OCI-LY7 (cell line): ENCODE measurements at regions not wholly inside any gene's neighbourhood (a gene's known extent, or its start where the extent isn't known, plus 50 kb on each side); places are given as distances from the start of the nearest gene placed in this dataset.

Experiments used
- BruUV-seq: library from RNA; stranded (reverse); fragments of 400-500 nt; replicated peaks from 2 replicates; lab custom pipeline; 2021; lab: Mats Ljungman, UMichigan
- CTCF ChIA-PET: fragments of 300-600 bp; sonication (Branson Sonifier 250); formaldehyde crosslinking; loops from one replicate; lab custom pipeline; 2022; ENCODE audit warnings: antibody characterized with exemption; ENCODE audit not compliant: unreplicated experiment; lab: Charles Lee
- POLR2A ChIA-PET: fragments of 300-600 bp; sonication (Branson Sonifier 250); formaldehyde crosslinking; loops from one replicate; lab custom pipeline; 2022; ENCODE audit warnings: antibody characterized with exemption; lab: Charles Lee
- DNase-seq: peaks from one replicate; pipeline ENCODE4 v3.0.0-alpha.2; 2015; ENCODE audit warnings: low spot score
- H2AFZ ChIP-seq: fragments of 200-600 bp; sonication (generic), shearing (Covaris generic); 2 replicates; pipeline ENCODE4 v1.6.1; 2014; ENCODE audit warnings: mild to moderate bottlenecking, antibody characterized with exemption, low read length, moderate library complexity
- H3K27ac ChIP-seq: fragments of 200-600 bp; sonication (generic); 2 replicates; pipeline ENCODE4 v1.5.1; 2014; ENCODE audit warnings: mixed run types, low read depth, mild to moderate bottlenecking, moderate library complexity, low read length, inconsistent platforms; ENCODE audit not compliant: poor library complexity, severe bottlenecking
- H3K36me3 ChIP-seq: fragments of 200-600 bp; sonication (generic); 2 replicates; pipeline ENCODE4 v1.6.1; 2014; ENCODE audit warnings: mild to moderate bottlenecking, antibody characterized with exemption, low read length, moderate library complexity, mixed read lengths; ENCODE audit not compliant: insufficient read depth
- H3K4me1 ChIP-seq: fragments of 200-600 bp; sonication (generic); 2 replicates; pipeline ENCODE4 v1.5.1; 2014; ENCODE audit warnings: mild to moderate bottlenecking, low read length; ENCODE audit not compliant: insufficient read depth, poor library complexity, severe bottlenecking
- H3K4me2 ChIP-seq: fragments of 200-600 bp; sonication (generic); 2 replicates; pipeline ENCODE4 v1.6.1; 2014; ENCODE audit warnings: mild to moderate bottlenecking, low read length
- H3K4me3 ChIP-seq: fragments of 200-600 bp; sonication (generic); 2 replicates; pipeline ENCODE4 v1.5.1; 2014; ENCODE audit warnings: mild to moderate bottlenecking, low read depth, low read length; ENCODE audit not compliant: poor library complexity, severe bottlenecking
- H3K79me2 ChIP-seq: fragments of 200-600 bp; sonication (generic); 2 replicates; pipeline ENCODE4 v1.6.1; 2016; ENCODE audit warnings: low read depth, mild to moderate bottlenecking, low read length, moderate library complexity, mixed read lengths; ENCODE audit not compliant: insufficient read depth
- H3K9me2 ChIP-seq: fragments of 200-600 bp; sonication (generic); 2 replicates; pipeline ENCODE4 v1.6.1; 2016; ENCODE audit warnings: mild to moderate bottlenecking, low read length, mixed read lengths; ENCODE audit not compliant: insufficient read depth
- H3K9me3 ChIP-seq: fragments of 200-600 bp; sonication (generic); 2 replicates; pipeline ENCODE4 v1.6.1; 2014; ENCODE audit warnings: mild to moderate bottlenecking, mixed run types, low read length, mixed read lengths
- H4K20me1 ChIP-seq: fragments of 200-600 bp; sonication (generic); 2 replicates; pipeline ENCODE4 v1.6.1; 2014; ENCODE audit warnings: mild to moderate bottlenecking, antibody characterized with exemption, low read length, moderate library complexity, mixed read lengths; ENCODE audit not compliant: insufficient read depth
- EZH2phosphoT487 ChIP-seq: fragments of 200-600 bp; sonication (generic); IDR thresholded peaks from 2 replicates; pipeline ENCODE4 v1.6.1; 2018; ENCODE audit warnings: low read depth, borderline replicate concordance, mild to moderate bottlenecking, mixed run types, antibody characterized with exemption, low read length, moderate library complexity, mixed read lengths
- intact Hi-C: fragments of 100-400 bp; cut with micrococcal nuclease; formaldehyde crosslinking; loops from one replicate; pipeline ENCODE4 v1.10.0; 2022; ENCODE audit not compliant: unreplicated experiment
- TF ChIP-seq, protein P1 (sequence below): fragments of 200-600 bp; sonication (generic); conservative IDR thresholded peaks from 2 replicates; pipeline ENCODE4 v1.5.1; 2014; ENCODE audit warnings: mild to moderate bottlenecking, antibody characterized with exemption, low read length, moderate library complexity, mixed read lengths

DNA sequence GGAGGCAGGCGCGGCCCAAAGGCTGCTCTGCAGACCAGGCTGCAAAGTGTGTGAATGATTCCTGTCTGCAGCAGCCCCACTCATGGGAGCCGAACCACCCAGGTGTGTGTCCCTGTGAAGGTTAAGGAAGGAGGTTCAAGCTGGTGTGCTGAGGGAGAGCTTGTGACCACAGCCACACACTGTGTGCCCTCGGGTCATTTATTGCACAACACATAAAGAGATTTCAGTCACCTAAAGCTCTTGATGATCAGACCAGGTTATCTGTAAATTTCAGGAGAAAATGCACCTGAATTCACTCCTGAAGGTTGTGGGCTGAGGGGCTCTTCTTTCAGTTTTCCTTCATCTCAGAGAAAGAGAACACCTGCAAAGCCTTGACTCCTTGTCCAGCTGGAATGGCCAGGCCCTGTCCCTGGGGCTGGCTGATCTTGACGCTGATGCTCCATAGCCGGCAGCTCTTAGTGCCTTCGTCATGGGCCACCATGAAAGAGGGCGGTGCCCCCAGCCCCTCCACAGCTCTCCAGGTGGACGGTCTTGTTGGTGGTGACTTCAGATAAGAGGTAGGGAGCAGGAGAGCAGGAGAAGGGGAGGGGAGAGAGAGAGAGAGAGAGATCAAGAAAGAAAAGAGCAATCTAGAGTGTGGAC lies 110.8 kb upstream of the C1QTNF9B start:
- no TSS peak for BruUV-seq
- DNase-seq = no peak
- CTCF ChIA-PET = no interaction called here

DNA sequence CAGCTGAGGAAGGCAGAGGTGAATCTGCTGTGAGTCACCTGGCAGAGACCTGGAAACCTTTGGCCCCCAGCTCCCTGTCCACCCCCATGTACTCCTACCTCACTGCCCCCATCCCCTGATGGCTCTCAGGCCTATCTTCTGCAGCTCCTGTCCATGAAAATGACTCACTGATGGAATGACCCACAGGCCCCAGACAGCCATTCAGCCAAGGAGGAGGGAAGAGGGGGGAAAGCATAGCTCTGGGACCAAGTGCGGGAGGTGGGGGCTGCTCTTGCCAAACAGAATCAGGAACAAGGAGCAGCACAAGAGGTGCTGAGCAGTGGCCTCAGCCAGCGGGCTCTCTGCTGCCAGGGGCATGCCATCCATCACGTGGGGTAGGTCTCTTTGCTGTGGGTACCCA lies 111.4 kb upstream of the C1QTNF9B start:
- H3K9me3 ChIP-seq = no peaks in the 10 kb centered on the region
- no peaks in the 10 kb centered on the region for H3K4me1 ChIP-seq
- no TSS peak for BruUV-seq
- H2AFZ ChIP-seq = no peak overlapping the region
- no peak overlapping the region for H3K4me3 ChIP-seq
- DNase-seq = no peak
- H3K4me2 ChIP-seq = no peak overlapping the region
- H3K27ac ChIP-seq = no peak overlapping the region
- no peaks in the 10 kb centered on the region for H3K36me3 ChIP-seq
- H3K9me2 ChIP-seq = no peaks in the 10 kb centered on the region
- TF ChIP-seq EZH2phosphoT487 = no peak
- TF ChIP-seq, protein P1, sequence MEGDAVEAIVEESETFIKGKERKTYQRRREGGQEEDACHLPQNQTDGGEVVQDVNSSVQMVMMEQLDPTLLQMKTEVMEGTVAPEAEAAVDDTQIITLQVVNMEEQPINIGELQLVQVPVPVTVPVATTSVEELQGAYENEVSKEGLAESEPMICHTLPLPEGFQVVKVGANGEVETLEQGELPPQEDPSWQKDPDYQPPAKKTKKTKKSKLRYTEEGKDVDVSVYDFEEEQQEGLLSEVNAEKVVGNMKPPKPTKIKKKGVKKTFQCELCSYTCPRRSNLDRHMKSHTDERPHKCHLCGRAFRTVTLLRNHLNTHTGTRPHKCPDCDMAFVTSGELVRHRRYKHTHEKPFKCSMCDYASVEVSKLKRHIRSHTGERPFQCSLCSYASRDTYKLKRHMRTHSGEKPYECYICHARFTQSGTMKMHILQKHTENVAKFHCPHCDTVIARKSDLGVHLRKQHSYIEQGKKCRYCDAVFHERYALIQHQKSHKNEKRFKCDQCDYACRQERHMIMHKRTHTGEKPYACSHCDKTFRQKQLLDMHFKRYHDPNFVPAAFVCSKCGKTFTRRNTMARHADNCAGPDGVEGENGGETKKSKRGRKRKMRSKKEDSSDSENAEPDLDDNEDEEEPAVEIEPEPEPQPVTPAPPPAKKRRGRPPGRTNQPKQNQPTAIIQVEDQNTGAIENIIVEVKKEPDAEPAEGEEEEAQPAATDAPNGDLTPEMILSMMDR = no peak
- H4K20me1 ChIP-seq = no peaks in the 10 kb centered on the region
- CTCF ChIA-PET = no interaction called here
- POLR2A ChIA-PET = interaction anchor here (0.7 to 1.0 kb wide), 2 partner anchors 91 to 565 kb away, joined by 3 read pairs; no protein-coding TSS in a partner anchor
- no peaks in the 10 kb centered on the region for H3K79me2 ChIP-seq
- intact Hi-C loops = no loop called here

More for the DNA sequence above, 110.8 kb upstream of the C1QTNF9B start:
- Histone ChIP-seq H4K20me1 (no peaks in the 10 kb centered on the region), H3K27ac (no peak overlapping the region), H3K4me3 (no peak overlapping the region), H3K9me2 (no peaks in the 10 kb centered on the region), H3K36me3 (no peaks in the 10 kb centered on the region), H3K9me3 (no peaks in the 10 kb centered on the region), H3K4me1 (no peaks in the 10 kb centered on the region), H3K4me2 (no peak overlapping the region), H2AFZ (no peak overlapping the region), H3K79me2 (no peaks in the 10 kb centered on the region)
- TF ChIP-seq, protein P1 = no peak
- no peak for TF ChIP-seq EZH2phosphoT487
- POLR2A ChIA-PET = interaction anchor here (0.5 to 1.0 kb wide), 3 partner anchors 92 to 566 kb away, joined by 3 read pairs; no protein-coding TSS in a partner anchor
- intact Hi-C loops = no loop called here

GRCh38 chr13:24011266-24011665 lies 114.0 kb upstream of the C1QTNF9B start:
- intact Hi-C loops = loop anchor here (10.0 kb wide), 1 partner anchor 714 kb away; no protein-coding TSS in a partner anchor
- Histone ChIP-seq H4K20me1 (no peaks in the 10 kb centered on the region), H3K4me3 (no peak overlapping the region), H3K79me2 (no peaks in the 10 kb centered on the region), H3K4me1 (no peaks in the 10 kb centered on the region), H3K36me3 (no peaks in the 10 kb centered on the region), H3K9me2 (no peaks in the 10 kb centered on the region), H3K4me2 (no peak overlapping the region), H2AFZ (no peak overlapping the region), H3K9me3 (no peaks in the 10 kb centered on the region), H3K27ac (no peak overlapping the region)
- ChIA-PET POLR2A (no interaction called here), CTCF (no interaction called here)
- no peak for TF ChIP-seq EZH2phosphoT487
- no TSS peak for BruUV-seq
- no peak for DNase-seq
